ENCODE measurements at regions not wholly inside any gene's neighbourhood (a gene's known extent, or its start where the extent isn't known, plus 50 kb on each side); places are given as distances from the start of the nearest gene placed in this dataset.

DNA sequence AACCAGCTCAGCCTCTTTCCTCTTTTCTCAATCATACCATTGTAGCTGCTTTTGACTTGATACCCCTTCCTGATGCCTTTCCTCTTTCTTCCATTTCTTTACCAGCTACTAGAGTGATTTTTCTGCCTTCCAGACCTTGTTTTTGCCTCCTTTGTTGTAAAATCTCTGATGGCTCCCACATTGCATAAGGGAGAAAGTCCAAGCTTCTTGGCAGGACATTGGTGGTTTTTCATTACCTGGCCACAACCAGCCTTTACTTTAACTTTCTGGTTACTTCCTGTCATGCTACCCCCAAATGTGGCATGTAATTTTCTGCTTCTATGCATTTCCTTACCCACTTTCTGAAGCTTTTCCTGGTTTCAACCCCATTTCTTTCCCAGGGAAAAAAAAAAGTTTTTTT is 452.5 kb downstream of the TMEM38B start:
- FAIRE-seq (no peak), DNase-seq (ENCODE audit: low read depth in 1 of 2, low spot score in 2 of 2) (no peak)
- H4K8ac ChIP-seq (ENCODE audit: extremely low read depth, insufficient read depth, low read length), result no peak overlapping the region
- no peaks in the 10 kb centered on the region for H3K79me1 ChIP-seq (ENCODE audit: low read depth, low read length)
- no peaks in the 10 kb centered on the region for H3K79me2 ChIP-seq (ENCODE audit: control insufficient read depth in 1 of 2, insufficient read depth in 2 of 2, low read length in 2 of 2)
- no peak overlapping the region for H2BK20ac ChIP-seq (ENCODE audit: low read length)
- no peak overlapping the region for H3K4ac ChIP-seq (replicated peaks; ENCODE audit: insufficient read length, low read depth, low read length)
- H3K23me2 ChIP-seq (ENCODE audit: low read depth, low read length), result no peaks in the 10 kb centered on the region
- H3K23ac ChIP-seq (ENCODE audit: insufficient read length), result no peak overlapping the region
- TF ChIP-seq NANOG (IDR thresholded peaks at IDR 0.05; ENCODE audit: insufficient read depth, low read depth, low read length, poor library complexity, severe bottlenecking) (no peak), SIRT6 (IDR thresholded peaks at IDR 0.05; ENCODE audit: low read length) (no peak), RBBP5 (IDR thresholded peaks at IDR 0.05; ENCODE audit: borderline replicate concordance, low read depth, low read length) (no peak), TAF1 (IDR thresholded peaks at IDR 0.05; ENCODE audit: low read depth, low read length) (no peak)
- no peaks in the 10 kb centered on the region for H3K9me3 ChIP-seq (ENCODE audit: insufficient read depth in 2 of 2, low read depth in 1 of 2, low read length in 1 of 2)
- H2AK5ac ChIP-seq (ENCODE audit: low read depth, low read length), result no peak overlapping the region
- H2BK12ac ChIP-seq (ENCODE audit: low read depth, low read length), result no peak overlapping the region
- no peaks in the 10 kb centered on the region for H3K4me1 ChIP-seq (replicated peaks in 1 of 4; ENCODE audit: control insufficient read depth in 3 of 4, insufficient read depth in 4 of 4, low read length in 3 of 4)
- no peak overlapping the region for H3K9ac ChIP-seq (replicated peaks in 1 of 4; ENCODE audit: extremely low read depth in 1 of 4, low read depth in 3 of 4, low read length in 3 of 4)
- H2BK120ac ChIP-seq (replicated peaks; ENCODE audit: low read depth, low read length), result no peak overlapping the region
- no peak overlapping the region for H3K4me3 ChIP-seq (ENCODE audit: extremely low read depth in 1 of 4, insufficient read depth in 2 of 4, low read depth in 3 of 4, low read length in 4 of 4)
- H4K5ac ChIP-seq (ENCODE audit: insufficient read length, low read depth, low read length), result no peak overlapping the region
- no peaks in the 10 kb centered on the region for H3K27me3 ChIP-seq (replicated peaks in 1 of 4; ENCODE audit: control insufficient read depth in 3 of 4, extremely low read depth in 1 of 4, insufficient read depth in 3 of 4, low read length in 3 of 4)
- no peak overlapping the region for H3K27ac ChIP-seq (ENCODE audit: low read depth, low read length)
- no peak overlapping the region for H3K14ac ChIP-seq (ENCODE audit: insufficient read length)
- no peak overlapping the region for H4K91ac ChIP-seq (replicated peaks; ENCODE audit: insufficient read length, low read length)
- ChIA-PET CTCF (ENCODE audit: partially characterized antibody) (interaction anchor here (1.0 kb wide), 1 partner anchor 48 kb away, joined by 4 read pairs; no protein-coding TSS in a partner anchor), POLR2A (ENCODE audit: partially characterized antibody) (no interaction called here)
- no peak overlapping the region for H2BK5ac ChIP-seq (ENCODE audit: low read depth, low read length)
- no peak overlapping the region for H3K4me2 ChIP-seq (ENCODE audit: insufficient read depth in 1 of 2, low read depth in 2 of 2, low read length in 2 of 2)
- H2BK15ac ChIP-seq (ENCODE audit: low read length), result no peak overlapping the region
- no peak overlapping the region for H2AFZ ChIP-seq (ENCODE audit: low read length)
- no peaks in the 10 kb centered on the region for H3K36me3 ChIP-seq (ENCODE audit: control insufficient read depth in 2 of 4, insufficient read depth in 4 of 4, low read length in 3 of 4)
- H4K20me1 ChIP-seq (replicated peaks in 1 of 2; ENCODE audit: control insufficient read depth in 1 of 2, insufficient read depth in 2 of 2, low read length in 2 of 2), result no peaks in the 10 kb centered on the region
- H3K18ac ChIP-seq (ENCODE audit: extremely low read depth, low read length), result no peak overlapping the region
- H3K56ac ChIP-seq (replicated peaks; ENCODE audit: insufficient read length, low read depth, low read length), result no peak overlapping the region

All from H1 (cell line).